ENCODE measurements at regions not wholly inside any gene's neighbourhood (a gene's known extent, or its start where the extent isn't known, plus 50 kb on each side); places are given as distances from the start of the nearest gene placed in this dataset.
"Not testable (repeated sequence)": the region's sequence is repeated elsewhere in the genome, so short reads cannot be mapped to it uniquely, and the experiment has no call there.

DNA sequence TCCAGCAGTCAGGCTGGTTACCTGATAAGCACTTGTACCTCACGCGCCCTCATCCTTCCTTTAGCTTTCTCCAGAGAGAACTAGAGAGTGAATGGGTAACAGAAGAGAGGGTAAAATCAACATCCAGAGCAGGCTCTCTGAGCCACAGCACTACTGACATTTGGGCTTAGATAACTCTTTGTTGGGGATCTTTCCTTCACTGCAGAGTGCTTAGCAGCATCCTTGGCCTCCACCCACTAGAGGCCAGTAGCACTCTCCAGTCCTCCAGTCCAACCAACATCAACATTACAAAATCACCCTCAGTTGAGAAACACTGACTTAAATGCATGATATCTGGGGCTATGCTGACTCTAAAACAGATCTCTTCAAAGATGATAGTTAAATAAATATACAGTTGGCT lies 220.7 kb downstream of the TACR3 start:
- no peaks in the 10 kb centered on the region for H3K27me3 ChIP-seq (ENCODE audit: control insufficient read depth, insufficient read depth, low read length)
- H3K9ac ChIP-seq (ENCODE audit: low read depth, low read length), result no peak overlapping the region
- H3K27ac ChIP-seq (ENCODE audit: low read depth, low read length), result no peak overlapping the region
- H3K4me1 ChIP-seq (ENCODE audit: control insufficient read depth, insufficient read depth, low read length), result no peaks in the 10 kb centered on the region
- H3K36me3 ChIP-seq (ENCODE audit: control insufficient read depth, insufficient read depth, low read length), result no peaks in the 10 kb centered on the region
- H3K9me3 ChIP-seq (ENCODE audit: control insufficient read depth, insufficient read depth, low read length), result peaks cover 4% of the 10 kb centered on the region; the same call in 1 of the 2 replicates
- H3K4me3 ChIP-seq (ENCODE audit: low read depth, low read length), result no peak overlapping the region

DNA sequence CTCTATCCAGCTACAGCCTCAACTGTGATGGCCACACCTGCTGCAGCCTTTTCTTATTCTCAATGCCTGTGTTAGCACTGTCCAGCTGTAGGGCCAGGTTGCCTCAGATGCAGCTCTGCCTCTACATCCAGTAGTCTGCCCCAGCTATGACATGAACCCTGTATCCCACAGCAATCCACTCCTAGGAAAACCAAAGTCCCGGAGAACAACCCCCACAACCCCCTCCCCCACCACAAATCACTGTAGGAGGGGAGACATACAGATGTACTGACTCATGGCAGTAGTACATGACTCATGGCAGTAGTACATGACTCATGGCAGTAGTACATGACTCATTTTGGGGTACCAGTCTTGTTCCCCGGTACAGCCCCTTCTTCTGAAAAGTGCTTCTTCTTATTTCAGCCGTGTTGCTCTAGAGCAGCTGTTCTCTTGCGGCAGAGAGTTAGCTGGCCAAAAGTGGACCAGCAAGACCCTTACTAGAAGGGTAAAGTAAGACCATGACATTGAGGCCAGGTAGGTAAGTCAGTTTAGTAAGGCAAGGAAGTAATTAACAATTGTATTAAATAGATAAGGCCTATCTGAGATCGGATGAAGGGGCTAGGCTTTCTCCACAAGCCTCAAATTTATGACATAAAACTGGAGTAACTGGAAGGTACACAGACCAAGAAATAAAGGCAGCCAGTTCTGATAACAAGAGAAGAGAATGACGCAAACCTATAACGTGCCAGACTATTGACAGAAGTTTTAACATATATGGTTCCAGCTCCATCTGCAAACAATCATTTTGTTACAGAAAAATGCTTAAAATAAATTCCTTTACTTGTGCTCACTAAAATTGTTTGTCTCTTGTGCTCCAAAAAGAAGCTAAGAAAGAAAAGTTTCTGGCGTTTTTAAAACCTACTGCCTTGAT lies 221.4 kb downstream of the TACR3 start:
- Histone ChIP-seq H3K9ac (ENCODE audit: low read depth, low read length) (no peak overlapping the region), H3K36me3 (ENCODE audit: control insufficient read depth, insufficient read depth, low read length) (no peaks in the 10 kb centered on the region), H3K9me3 (ENCODE audit: control insufficient read depth, insufficient read depth, low read length) (peaks cover 4% of the 10 kb centered on the region; the same call in 1 of the 2 replicates), H3K27ac (ENCODE audit: low read depth, low read length) (no peak overlapping the region), H3K4me1 (ENCODE audit: control insufficient read depth, insufficient read depth, low read length) (no peaks in the 10 kb centered on the region), H3K27me3 (ENCODE audit: control insufficient read depth, insufficient read depth, low read length) (no peaks in the 10 kb centered on the region), H3K4me3 (ENCODE audit: low read depth, low read length) (no peak overlapping the region)

- H3K4me1 ChIP-seq (ENCODE audit: control insufficient read depth, insufficient read depth, low read length), result no peaks in the 10 kb centered on the region
- H3K4me3 ChIP-seq (ENCODE audit: low read depth, low read length), result no peak overlapping the region
- no peak overlapping the region for H3K27ac ChIP-seq (ENCODE audit: low read depth, low read length)
- H3K36me3 ChIP-seq (ENCODE audit: control insufficient read depth, insufficient read depth, low read length), result no peaks in the 10 kb centered on the region
- no peaks in the 10 kb centered on the region for H3K27me3 ChIP-seq (ENCODE audit: control insufficient read depth, insufficient read depth, low read length)
- H3K9ac ChIP-seq (ENCODE audit: low read depth, low read length), result no peak overlapping the region
- peaks cover 4% of the 10 kb centered on the region; the same call in 1 of the 2 replicates for H3K9me3 ChIP-seq (ENCODE audit: control insufficient read depth, insufficient read depth, low read length)
These were observed 222.1 kb downstream of the TACR3 start for GRCh38 chr4:103497692-103498091.

GRCh38 chr4:103496800-103497199 lies 223.0 kb downstream of the TACR3 start:
- H3K9me3 ChIP-seq (ENCODE audit: control insufficient read depth, insufficient read depth, low read length), result peaks cover 4% of the 10 kb centered on the region; the same call in 1 of the 2 replicates
- no peaks in the 10 kb centered on the region for H3K4me1 ChIP-seq (ENCODE audit: control insufficient read depth, insufficient read depth, low read length)
- no peak overlapping the region for H3K4me3 ChIP-seq (ENCODE audit: low read depth, low read length)
- H3K9ac ChIP-seq (ENCODE audit: low read depth, low read length), result no peak overlapping the region
- no peak overlapping the region for H3K27ac ChIP-seq (ENCODE audit: low read depth, low read length)
- no peaks in the 10 kb centered on the region for H3K36me3 ChIP-seq (ENCODE audit: control insufficient read depth, insufficient read depth, low read length)
- H3K27me3 ChIP-seq (ENCODE audit: control insufficient read depth, insufficient read depth, low read length), result no peaks in the 10 kb centered on the region

DNA sequence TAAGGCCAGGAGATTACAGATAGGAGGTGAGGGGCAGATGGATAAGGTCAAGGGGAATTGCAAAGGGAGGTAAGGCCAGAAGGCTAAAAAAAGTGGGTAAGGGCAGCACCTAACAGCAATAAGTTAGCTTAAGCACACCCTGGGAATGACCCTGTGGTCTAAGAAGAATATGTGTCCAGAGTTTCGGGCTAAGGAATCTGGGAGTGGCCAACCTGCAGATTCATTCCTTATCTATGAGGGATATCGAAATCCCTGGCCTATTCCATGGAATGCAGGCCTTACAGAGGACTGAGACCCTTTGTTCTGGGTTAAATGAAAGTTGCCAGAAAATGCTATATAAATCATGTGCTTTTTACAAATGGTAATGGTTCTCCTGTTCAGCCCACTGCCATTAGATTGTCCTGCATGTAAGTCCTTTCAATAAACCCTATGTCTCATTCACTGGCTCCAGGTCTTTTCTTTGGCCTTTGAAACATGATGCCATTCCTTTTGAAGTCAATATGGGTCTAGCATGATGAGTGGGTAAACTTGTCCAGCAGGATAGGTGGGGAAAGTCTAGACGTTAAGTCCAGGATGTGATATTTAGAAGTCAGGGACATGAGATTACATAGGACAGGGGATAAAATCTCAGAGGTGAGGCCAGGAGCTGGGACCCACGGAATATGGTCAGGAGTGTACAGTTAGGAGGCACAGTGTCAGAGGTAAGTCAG lies 226.2 kb downstream of the TACR3 start:
- Histone ChIP-seq H3K36me3 (ENCODE audit: control insufficient read depth, insufficient read depth, low read length) (no peaks in the 10 kb centered on the region), H3K4me3 (ENCODE audit: low read depth, low read length) (no peak overlapping the region), H3K27me3 (ENCODE audit: control insufficient read depth, insufficient read depth, low read length) (no peaks in the 10 kb centered on the region), H3K9me3 (ENCODE audit: control insufficient read depth, insufficient read depth, low read length) (no peaks in the 10 kb centered on the region), H3K27ac (ENCODE audit: low read depth, low read length) (no peak overlapping the region), H3K4me1 (ENCODE audit: control insufficient read depth, insufficient read depth, low read length) (no peaks in the 10 kb centered on the region), H3K9ac (ENCODE audit: low read depth, low read length) (no peak overlapping the region)

- not testable (repeated sequence) for H3K27ac ChIP-seq (ENCODE audit: low read depth, low read length); H3K4me3 ChIP-seq (ENCODE audit: low read depth, low read length); H3K4me1 ChIP-seq (ENCODE audit: control insufficient read depth, insufficient read depth, low read length); H3K27me3 ChIP-seq (ENCODE audit: control insufficient read depth, insufficient read depth, low read length); H3K9me3 ChIP-seq (ENCODE audit: control insufficient read depth, insufficient read depth, low read length); H3K36me3 ChIP-seq (ENCODE audit: control insufficient read depth, insufficient read depth, low read length); H3K9ac ChIP-seq (ENCODE audit: low read depth, low read length)
These were observed 234.5 kb downstream of the TACR3 start for GRCh38 chr4:103485296-103485695.

DNA sequence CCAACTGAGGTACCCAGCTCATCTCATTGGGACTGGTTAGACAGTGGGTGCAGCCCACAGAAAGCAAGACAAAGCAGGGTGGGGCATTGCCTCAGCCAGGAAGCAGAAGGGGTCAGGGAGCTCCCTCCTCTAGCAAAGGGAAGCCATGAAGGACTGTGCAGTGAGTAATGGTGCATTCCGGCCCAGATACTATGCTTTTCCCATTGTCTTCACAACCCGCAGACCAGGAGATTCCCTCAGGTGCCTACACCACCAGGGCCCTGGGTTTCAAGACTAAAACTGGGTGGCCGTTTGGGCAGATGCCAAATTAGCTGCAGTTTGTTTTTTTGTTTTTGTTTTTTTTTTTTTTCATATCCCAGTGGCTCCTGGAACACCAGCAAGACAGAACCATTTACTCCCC lies 235.3 kb downstream of the TACR3 start:
- Histone ChIP-seq H3K27ac (ENCODE audit: low read depth, low read length) (no peak overlapping the region), H3K4me3 (ENCODE audit: low read depth, low read length) (no peak overlapping the region), H3K9me3 (ENCODE audit: control insufficient read depth, insufficient read depth, low read length) (no peaks in the 10 kb centered on the region), H3K4me1 (ENCODE audit: control insufficient read depth, insufficient read depth, low read length) (no peaks in the 10 kb centered on the region), H3K9ac (ENCODE audit: low read depth, low read length) (no peak overlapping the region), H3K27me3 (ENCODE audit: control insufficient read depth, insufficient read depth, low read length) (no peaks in the 10 kb centered on the region), H3K36me3 (ENCODE audit: control insufficient read depth, insufficient read depth, low read length) (no peaks in the 10 kb centered on the region)

- no peaks in the 10 kb centered on the region for H3K36me3 ChIP-seq (ENCODE audit: control insufficient read depth, insufficient read depth, low read length)
- H3K9ac ChIP-seq (ENCODE audit: low read depth, low read length), result no peak overlapping the region
- H3K4me3 ChIP-seq (ENCODE audit: low read depth, low read length), result no peak overlapping the region
- H3K27ac ChIP-seq (ENCODE audit: low read depth, low read length), result no peak overlapping the region
- no peaks in the 10 kb centered on the region for H3K27me3 ChIP-seq (ENCODE audit: control insufficient read depth, insufficient read depth, low read length)
- 0 out of 2 replicates have a peak, but pooled peaks cover 6% of the 10 kb centered on the region for H3K4me1 ChIP-seq (ENCODE audit: control insufficient read depth, insufficient read depth, low read length)
- no peaks in the 10 kb centered on the region for H3K9me3 ChIP-seq (ENCODE audit: control insufficient read depth, insufficient read depth, low read length)
These were observed 236.9 kb downstream of the TACR3 start for GRCh38 chr4:103482893-103483292.

DNA sequence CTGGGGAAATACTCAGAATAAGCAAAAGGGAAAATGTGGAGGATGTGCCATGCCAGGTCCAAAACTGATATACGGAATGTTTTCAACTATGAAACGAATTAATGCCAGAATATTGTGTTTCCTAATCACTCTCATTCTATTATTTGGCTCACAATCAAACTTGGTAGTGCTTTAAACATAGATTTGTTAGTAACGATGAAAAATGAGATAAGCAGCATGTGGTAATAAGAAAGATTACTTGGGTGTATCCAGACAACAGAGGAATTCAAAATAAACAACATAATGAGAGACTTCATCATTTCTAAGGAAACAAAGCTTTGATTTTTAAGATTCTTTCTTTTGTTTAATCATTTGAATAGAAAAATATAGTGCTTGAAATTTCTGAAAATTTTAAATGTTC lies 237.3 kb downstream of the TACR3 start:
- Histone ChIP-seq H3K9ac (ENCODE audit: low read depth, low read length) (no peak overlapping the region), H3K4me1 (ENCODE audit: control insufficient read depth, insufficient read depth, low read length) (0 out of 2 replicates have a peak, but pooled peaks cover 9% of the 10 kb centered on the region), H3K27me3 (ENCODE audit: control insufficient read depth, insufficient read depth, low read length) (no peaks in the 10 kb centered on the region), H3K4me3 (ENCODE audit: low read depth, low read length) (no peak overlapping the region), H3K9me3 (ENCODE audit: control insufficient read depth, insufficient read depth, low read length) (no peaks in the 10 kb centered on the region), H3K36me3 (ENCODE audit: control insufficient read depth, insufficient read depth, low read length) (no peaks in the 10 kb centered on the region), H3K27ac (ENCODE audit: low read depth, low read length) (no peak overlapping the region)

DNA sequence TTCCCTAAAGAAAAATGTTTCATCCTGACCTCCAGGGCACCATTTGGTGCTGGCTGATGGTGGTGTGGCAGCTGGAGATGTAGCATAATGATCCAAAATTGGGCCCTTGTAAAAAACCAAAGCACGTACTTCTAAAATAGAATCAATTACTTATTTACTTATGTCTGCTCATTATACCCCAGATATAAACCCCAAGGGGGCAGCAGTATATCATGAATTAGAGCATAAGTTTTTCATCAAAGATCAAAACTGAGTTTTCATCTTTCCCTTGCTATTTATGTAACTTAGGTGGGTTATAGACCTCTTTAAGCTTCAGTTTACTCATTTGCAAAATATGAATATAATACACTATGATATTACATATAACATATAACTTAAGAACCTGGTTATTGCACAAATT lies 241.1 kb downstream of the TACR3 start:
- H3K4me3 ChIP-seq (ENCODE audit: low read depth, low read length), result no peak overlapping the region
- H3K9ac ChIP-seq (ENCODE audit: low read depth, low read length), result no peak overlapping the region
- H3K27ac ChIP-seq (ENCODE audit: low read depth, low read length), result no peak overlapping the region
- 0 out of 2 replicates have a peak, but pooled peaks cover 9% of the 10 kb centered on the region for H3K4me1 ChIP-seq (ENCODE audit: control insufficient read depth, insufficient read depth, low read length)
- no peaks in the 10 kb centered on the region for H3K9me3 ChIP-seq (ENCODE audit: control insufficient read depth, insufficient read depth, low read length)
- H3K36me3 ChIP-seq (ENCODE audit: control insufficient read depth, insufficient read depth, low read length), result no peaks in the 10 kb centered on the region
- H3K27me3 ChIP-seq (ENCODE audit: control insufficient read depth, insufficient read depth, low read length), result no peaks in the 10 kb centered on the region

GRCh38 chr4:103478210-103478609 lies 241.6 kb downstream of the TACR3 start:
- Histone ChIP-seq H3K4me1 (ENCODE audit: control insufficient read depth, insufficient read depth, low read length) (0 out of 2 replicates have a peak, but pooled peaks cover 9% of the 10 kb centered on the region), H3K27me3 (ENCODE audit: control insufficient read depth, insufficient read depth, low read length) (no peaks in the 10 kb centered on the region), H3K4me3 (ENCODE audit: low read depth, low read length) (no peak overlapping the region), H3K36me3 (ENCODE audit: control insufficient read depth, insufficient read depth, low read length) (no peaks in the 10 kb centered on the region), H3K9me3 (ENCODE audit: control insufficient read depth, insufficient read depth, low read length) (no peaks in the 10 kb centered on the region), H3K27ac (ENCODE audit: low read depth, low read length) (no peak overlapping the region), H3K9ac (ENCODE audit: low read depth, low read length) (no peak overlapping the region)
